Transverse colon (tissue), 4 donors: ENCODE measurements at regions not wholly inside any gene's neighbourhood (a gene's known extent, or its start where the extent isn't known, plus 50 kb on each side); places are given as distances from the start of the nearest gene placed in this dataset.

Experiments used
- CTCF ChIP-seq, 5 experiments: fragments of 200-600 bp in 3 of 5; fragments of 450-650 bp in 2 of 5; sonication (generic) in 3 of 5; IDR thresholded peaks; 1 replicate in 2 of 5; 2 replicates in 3 of 5; pipeline ENCODE4 v1.5.1; 2016 to 2017; ENCODE audit warnings: antibody characterized with exemption in 5 of 5, inconsistent platforms in 3 of 5, mild to moderate bottlenecking in 2 of 5, moderate library complexity in 1 of 5
- POLR2A ChIP-seq: fragments of 450-650 bp; IDR thresholded peaks from one replicate; pipeline ENCODE4 v1.6.1; 2016; ENCODE audit warnings: antibody characterized with exemption, mild to moderate bottlenecking, moderate library complexity
- POLR2AphosphoS5 ChIP-seq, 3 donors: sonication (generic); formaldehyde crosslinking; IDR thresholded peaks; one replicate each; pipeline ENCODE4 v1.6.1; 2016; ENCODE audit warnings: antibody characterized with exemption in 3 of 3

GRCh38 chr2:146547236-146547635 lies 1297.6 kb upstream of the ACVR2A start:
- TF ChIP-seq CTCF (IDR thresholded peaks at IDR 0.05) (no peak), POLR2A (no peak), POLR2AphosphoS5 (IDR thresholded peaks at IDR 0.05) (no peak)
